Fibroblast of pulmonary artery (primary cell): ENCODE measurements at regions not wholly inside any gene's neighbourhood (a gene's known extent, or its start where the extent isn't known, plus 50 kb on each side); places are given as distances from the start of the nearest gene placed in this dataset.

Experiments
- DNase-seq: peaks from one replicate; pipeline ENCODE4 v3.0.0-alpha.2; 2010; ENCODE audit warnings: low read depth
- H3K4me3 ChIP-seq: replicated peaks from 2 replicates; pipeline ENCODE4 v1.5.1; 2011; ENCODE audit warnings: low read depth, mild to moderate bottlenecking, control low read depth, low read length, moderate library complexity
- TF ChIP-seq, protein P1 (sequence below): IDR thresholded peaks from 2 replicates; pipeline ENCODE4 v1.5.1; 2011; ENCODE audit warnings: mild to moderate bottlenecking, control low read depth, low read length, inconsistent platforms; ENCODE audit errors: missing control alignments

DNA sequence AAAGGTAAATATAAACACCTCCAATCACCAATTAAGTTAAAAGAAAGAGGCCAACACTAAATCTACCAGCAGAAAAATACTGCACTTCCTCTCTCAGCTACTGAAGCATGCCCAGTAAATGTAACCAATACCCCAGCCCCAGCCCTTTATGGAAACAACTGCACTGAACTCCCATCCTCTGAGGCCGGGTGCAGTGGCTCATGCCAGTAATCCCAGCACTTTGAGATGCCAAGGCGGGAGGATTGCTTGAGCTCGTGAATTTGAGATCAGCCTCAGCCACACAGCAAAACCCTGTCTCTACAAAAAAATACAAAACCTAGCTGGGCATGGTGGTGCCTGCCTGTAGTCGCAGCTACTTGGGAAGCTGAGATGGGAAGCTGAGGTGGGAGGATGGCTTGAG is 221.6 kb upstream of the SOX21 start:
- DNase-seq, result no peak
- TF ChIP-seq, protein P1, sequence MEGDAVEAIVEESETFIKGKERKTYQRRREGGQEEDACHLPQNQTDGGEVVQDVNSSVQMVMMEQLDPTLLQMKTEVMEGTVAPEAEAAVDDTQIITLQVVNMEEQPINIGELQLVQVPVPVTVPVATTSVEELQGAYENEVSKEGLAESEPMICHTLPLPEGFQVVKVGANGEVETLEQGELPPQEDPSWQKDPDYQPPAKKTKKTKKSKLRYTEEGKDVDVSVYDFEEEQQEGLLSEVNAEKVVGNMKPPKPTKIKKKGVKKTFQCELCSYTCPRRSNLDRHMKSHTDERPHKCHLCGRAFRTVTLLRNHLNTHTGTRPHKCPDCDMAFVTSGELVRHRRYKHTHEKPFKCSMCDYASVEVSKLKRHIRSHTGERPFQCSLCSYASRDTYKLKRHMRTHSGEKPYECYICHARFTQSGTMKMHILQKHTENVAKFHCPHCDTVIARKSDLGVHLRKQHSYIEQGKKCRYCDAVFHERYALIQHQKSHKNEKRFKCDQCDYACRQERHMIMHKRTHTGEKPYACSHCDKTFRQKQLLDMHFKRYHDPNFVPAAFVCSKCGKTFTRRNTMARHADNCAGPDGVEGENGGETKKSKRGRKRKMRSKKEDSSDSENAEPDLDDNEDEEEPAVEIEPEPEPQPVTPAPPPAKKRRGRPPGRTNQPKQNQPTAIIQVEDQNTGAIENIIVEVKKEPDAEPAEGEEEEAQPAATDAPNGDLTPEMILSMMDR, result no peak
- H3K4me3 ChIP-seq, result no peak overlapping the region

DNA sequence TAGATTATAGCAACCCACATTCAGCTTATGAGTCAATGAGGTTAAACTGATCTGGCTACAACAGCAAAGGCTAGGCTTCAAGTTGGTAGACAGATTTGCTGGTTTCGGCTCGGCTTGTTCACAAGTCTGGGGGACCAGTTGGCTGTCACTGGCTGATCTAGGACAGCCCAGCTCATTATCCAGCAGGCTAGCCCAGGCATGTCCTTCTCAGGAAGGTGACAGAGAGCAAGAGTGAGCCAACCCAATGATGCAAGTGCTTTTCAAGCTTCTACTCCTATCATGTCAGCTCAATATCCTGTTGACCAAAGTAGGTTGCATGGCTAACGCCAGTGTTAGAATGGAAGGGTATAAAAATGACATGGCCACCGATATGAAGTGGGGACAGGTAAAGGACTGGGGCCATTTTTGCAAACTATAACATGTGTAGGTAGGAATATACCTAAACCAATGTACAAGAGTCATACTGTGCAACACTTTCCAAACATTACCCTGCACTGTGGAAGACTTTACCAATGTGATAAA is 220.9 kb upstream of the SOX21 start:
- DNase-seq, result no peak
- no peak overlapping the region for H3K4me3 ChIP-seq
- TF ChIP-seq, protein P1, result no peak

DNA sequence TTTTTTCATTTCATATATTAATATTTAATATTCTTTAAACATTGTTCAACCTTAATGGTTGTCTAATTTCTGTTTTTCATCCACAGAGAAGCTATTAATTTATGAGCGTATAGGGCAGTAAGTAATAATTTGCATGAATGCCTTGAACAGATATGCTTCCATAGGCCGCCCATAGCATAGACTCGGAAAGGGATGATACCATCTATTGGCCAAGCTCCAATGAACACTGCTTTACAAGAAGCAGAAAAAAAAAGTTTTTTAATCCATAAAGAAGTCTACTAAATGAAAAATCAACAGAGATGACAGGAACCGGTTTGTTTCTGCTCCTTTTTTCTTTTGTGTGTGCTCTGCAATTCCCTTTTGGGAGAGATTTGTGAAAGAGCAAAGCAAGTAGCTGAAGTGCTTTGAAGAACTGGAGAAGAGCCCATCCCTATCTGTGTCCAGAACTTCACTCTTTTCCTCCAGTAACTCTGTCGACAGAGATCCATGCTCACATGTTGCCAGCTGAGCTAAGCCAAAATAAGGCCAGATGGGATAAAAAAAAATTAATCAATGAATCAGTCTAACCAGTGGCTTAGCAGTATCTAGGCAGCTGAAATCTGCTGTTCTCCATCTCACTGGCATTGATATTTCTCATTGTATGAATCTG is 215.9 kb upstream of the SOX21 start:
- no peak overlapping the region for H3K4me3 ChIP-seq
- TF ChIP-seq, protein P1, result no peak
- no peak for DNase-seq

DNA sequence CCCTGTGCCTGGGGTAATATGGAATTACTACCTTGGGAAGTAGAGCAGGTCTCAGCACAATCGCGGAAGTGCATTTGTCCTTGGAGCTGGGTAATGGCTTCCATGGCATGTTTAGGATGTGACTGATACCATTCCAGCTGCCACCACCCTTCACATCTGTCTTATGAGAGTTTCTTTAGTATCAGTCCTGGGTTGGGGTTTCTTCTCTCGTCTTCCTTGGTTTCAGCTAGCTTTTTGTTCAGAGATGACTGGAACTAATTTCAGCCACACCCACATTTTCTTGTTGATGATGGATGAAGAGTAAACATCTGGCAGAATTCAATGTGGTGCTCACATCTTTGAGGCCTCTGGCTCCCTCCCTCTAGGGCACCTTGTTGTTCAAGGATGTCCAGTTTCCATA is 212.9 kb upstream of the SOX21 start:
- H3K4me3 ChIP-seq, result no peak overlapping the region
- TF ChIP-seq, protein P1, result no peak
- no peak for DNase-seq

DNA sequence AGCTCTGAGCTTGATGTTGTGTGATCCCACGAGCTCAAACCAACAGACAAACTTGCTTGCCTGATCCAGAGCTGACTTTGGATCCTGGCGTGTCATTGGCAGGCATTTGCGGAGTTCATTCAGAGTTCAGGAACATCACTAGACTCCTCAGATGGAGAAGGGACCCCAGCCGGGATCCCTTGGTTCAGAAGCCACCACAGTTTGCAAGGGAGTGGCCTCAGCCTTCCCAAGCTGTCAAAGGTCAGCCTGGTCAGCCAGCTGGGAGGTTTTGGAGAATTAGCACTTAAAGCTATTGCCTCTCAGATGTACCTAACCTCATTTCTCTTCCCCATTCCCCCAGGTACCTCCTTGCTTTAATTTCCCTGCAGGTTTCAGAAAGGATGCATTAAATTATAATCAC is 208.8 kb upstream of the SOX21 start:
- TF ChIP-seq, protein P1, result no peak
- DNase-seq, result no peak

DNA sequence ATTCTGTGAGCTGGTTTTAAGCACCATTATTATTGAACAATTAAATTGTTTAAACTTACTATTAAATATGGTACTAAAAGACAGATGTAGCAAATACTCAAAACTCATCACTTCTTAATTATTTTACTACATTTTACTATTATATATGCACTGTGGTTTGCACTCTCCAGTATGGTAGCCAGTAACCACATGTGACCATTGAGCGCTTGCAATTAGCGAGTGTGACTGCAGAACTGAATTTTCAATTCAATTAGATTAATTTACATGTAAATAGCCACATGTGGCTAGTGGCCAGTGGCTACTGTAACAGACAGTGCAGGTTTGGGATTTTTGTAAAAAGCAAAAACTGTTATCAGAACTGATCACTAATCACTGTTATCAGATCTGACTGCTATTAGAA is 208.2 kb upstream of the SOX21 start:
- TF ChIP-seq, protein P1, result no peak
- no peak for DNase-seq
- H3K4me3 ChIP-seq, result no peak overlapping the region

More for the DNA sequence above, 208.8 kb upstream of the SOX21 start:
- H3K4me3 ChIP-seq, result no peak overlapping the region

DNA sequence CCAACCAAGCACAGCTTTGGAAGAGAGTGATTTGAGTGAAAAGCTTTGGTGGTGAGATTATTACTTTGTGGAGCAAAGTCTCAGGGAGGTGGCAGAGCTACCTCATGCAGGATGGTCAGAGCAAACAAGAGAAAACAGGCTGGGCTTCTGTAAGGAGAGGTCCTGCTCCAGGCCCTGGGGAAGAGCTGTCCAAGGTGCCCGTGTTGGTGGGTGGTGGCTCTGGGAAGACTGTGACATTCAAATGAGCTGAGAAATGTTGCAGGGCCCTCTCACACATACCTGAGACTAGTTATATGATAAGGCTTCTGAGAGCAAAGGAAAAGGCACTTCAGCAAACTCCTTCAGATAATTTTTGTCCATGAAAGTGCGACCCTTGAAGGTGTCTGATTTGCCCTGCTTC is 205.5 kb upstream of the SOX21 start:
- TF ChIP-seq, protein P1, result no peak
- H3K4me3 ChIP-seq, result no peak overlapping the region
- DNase-seq, result peak; percentile 10
